ENCODE measurements at regions not wholly inside any gene's neighbourhood (a gene's known extent, or its start where the extent isn't known, plus 50 kb on each side); places are given as distances from the start of the nearest gene placed in this dataset.

GRCh38 chr19:28028881-28029444 lies 1184.0 kb downstream of the UQCRFS1 start:
- H3K27ac ChIP-seq (ENCODE audit: low read depth, low read length) = no peak overlapping the region
- no peaks in the 10 kb centered on the region for H3K4me1 ChIP-seq (ENCODE audit: insufficient read depth, low read length)
- no peaks in the 10 kb centered on the region for H3K36me3 ChIP-seq (ENCODE audit: insufficient read depth, low read length)
- no peak overlapping the region for H3K9ac ChIP-seq (ENCODE audit: low read depth, low read length)
- 86% methylated on average over 3 of the region's 3 CpGs for WGBS
- peaks cover 9% of the 10 kb centered on the region; the same call in 1 of the 2 replicates for H3K9me3 ChIP-seq (ENCODE audit: insufficient read depth, low read depth, low read length)
- H3K27me3 ChIP-seq (ENCODE audit: insufficient read depth, low read length) = no peaks in the 10 kb centered on the region
- no peak overlapping the region for H3K4me3 ChIP-seq (ENCODE audit: low read length)

GRCh38 chr19:28027116-28027515 lies 1185.8 kb downstream of the UQCRFS1 start:
- 91% methylated on average over 2 of the region's 2 CpGs for WGBS
- Histone ChIP-seq H3K27ac (ENCODE audit: low read depth, low read length) (no peak overlapping the region), H3K4me3 (ENCODE audit: low read length) (no peak overlapping the region), H3K9me3 (ENCODE audit: insufficient read depth, low read depth, low read length) (peaks cover 9% of the 10 kb centered on the region; the same call in 1 of the 2 replicates), H3K4me1 (ENCODE audit: insufficient read depth, low read length) (no peaks in the 10 kb centered on the region), H3K27me3 (ENCODE audit: insufficient read depth, low read length) (no peaks in the 10 kb centered on the region), H3K9ac (ENCODE audit: low read depth, low read length) (no peak overlapping the region), H3K36me3 (ENCODE audit: insufficient read depth, low read length) (no peaks in the 10 kb centered on the region)

DNA sequence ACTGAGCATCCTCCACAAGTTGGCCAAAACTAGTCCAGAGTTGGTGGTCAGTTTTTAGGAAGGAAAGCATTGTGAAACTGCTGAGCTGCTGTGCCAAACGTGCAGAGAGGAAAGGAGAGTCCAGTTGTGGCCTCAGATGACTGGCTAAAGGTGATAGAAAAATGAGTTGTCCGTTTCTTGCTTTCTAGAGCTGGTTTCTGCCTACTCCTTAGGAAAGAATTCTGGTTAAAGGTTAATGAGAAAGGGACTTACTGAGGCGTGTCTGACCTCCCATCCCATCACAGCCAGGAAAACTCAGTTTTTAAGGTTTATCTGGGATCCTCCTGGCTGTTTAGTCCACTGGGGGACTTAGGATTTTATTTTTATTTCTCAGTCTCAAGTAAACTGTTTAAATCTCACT lies 1186.3 kb downstream of the UQCRFS1 start:
- H3K36me3 ChIP-seq (ENCODE audit: insufficient read depth, low read length) = no peaks in the 10 kb centered on the region
- peaks cover 7% of the 10 kb centered on the region; the same call in 1 of the 2 replicates for H3K9me3 ChIP-seq (ENCODE audit: insufficient read depth, low read depth, low read length)
- no peak overlapping the region for H3K9ac ChIP-seq (ENCODE audit: low read depth, low read length)
- no peak overlapping the region for H3K27ac ChIP-seq (ENCODE audit: low read depth, low read length)
- no peaks in the 10 kb centered on the region for H3K4me1 ChIP-seq (ENCODE audit: insufficient read depth, low read length)
- no peaks in the 10 kb centered on the region for H3K27me3 ChIP-seq (ENCODE audit: insufficient read depth, low read length)
- WGBS = 59% methylated on average over 2 of the region's 3 CpGs
- no peak overlapping the region for H3K4me3 ChIP-seq (ENCODE audit: low read length)

GRCh38 chr19:28024920-28025319 lies 1188.0 kb downstream of the UQCRFS1 start:
- peaks cover 11% of the 10 kb centered on the region for H3K4me1 ChIP-seq (ENCODE audit: insufficient read depth, low read length)
- no peak overlapping the region for H3K27ac ChIP-seq (ENCODE audit: low read depth, low read length)
- H3K27me3 ChIP-seq (ENCODE audit: insufficient read depth, low read length) = no peaks in the 10 kb centered on the region
- H3K9me3 ChIP-seq (ENCODE audit: insufficient read depth, low read depth, low read length) = no peaks in the 10 kb centered on the region
- H3K4me3 ChIP-seq (ENCODE audit: low read length) = no peak overlapping the region
- 97% methylated on average over 3 of the region's 3 CpGs for WGBS
- H3K9ac ChIP-seq (ENCODE audit: low read depth, low read length) = no peak overlapping the region
- H3K36me3 ChIP-seq (ENCODE audit: insufficient read depth, low read length) = no peaks in the 10 kb centered on the region

DNA sequence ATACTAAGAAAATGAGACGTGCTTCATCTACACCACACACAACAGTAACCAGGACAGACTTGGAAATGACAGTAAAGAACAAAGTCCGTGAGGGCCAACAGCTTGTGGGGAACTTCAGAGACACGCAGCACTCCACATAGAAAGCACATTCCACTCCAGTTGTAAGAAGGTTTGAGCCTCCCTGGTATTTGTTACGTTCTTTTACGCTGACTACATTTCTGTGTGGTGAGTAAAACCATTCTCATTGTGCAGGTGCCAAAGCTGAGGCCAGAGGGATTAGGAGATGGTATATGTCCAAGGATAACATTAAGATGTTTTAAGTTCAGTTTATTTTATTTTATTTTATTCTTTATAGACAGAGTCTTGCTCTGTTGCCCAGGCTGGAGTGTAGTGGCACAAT lies 1189.9 kb downstream of the UQCRFS1 start:
- Histone ChIP-seq H3K9me3 (ENCODE audit: insufficient read depth, low read depth, low read length) (no peaks in the 10 kb centered on the region), H3K9ac (ENCODE audit: low read depth, low read length) (no peak overlapping the region), H3K4me3 (ENCODE audit: low read length) (no peak overlapping the region), H3K27ac (ENCODE audit: low read depth, low read length) (no peak overlapping the region), H3K4me1 (ENCODE audit: insufficient read depth, low read length) (peaks cover 12% of the 10 kb centered on the region), H3K36me3 (ENCODE audit: insufficient read depth, low read length) (no peaks in the 10 kb centered on the region), H3K27me3 (ENCODE audit: insufficient read depth, low read length) (no peaks in the 10 kb centered on the region)
- 97% methylated on average over 5 of the region's 5 CpGs for WGBS

GRCh38 chr19:28022506-28022905 lies 1190.4 kb downstream of the UQCRFS1 start:
- no peaks in the 10 kb centered on the region for H3K36me3 ChIP-seq (ENCODE audit: insufficient read depth, low read length)
- H3K9ac ChIP-seq (ENCODE audit: low read depth, low read length) = no peak overlapping the region
- no peaks in the 10 kb centered on the region for H3K9me3 ChIP-seq (ENCODE audit: insufficient read depth, low read depth, low read length)
- no peak overlapping the region for H3K27ac ChIP-seq (ENCODE audit: low read depth, low read length)
- H3K27me3 ChIP-seq (ENCODE audit: insufficient read depth, low read length) = no peaks in the 10 kb centered on the region
- WGBS = 90% methylated on average over 7 of the region's 7 CpGs
- H3K4me1 ChIP-seq (ENCODE audit: insufficient read depth, low read length) = peaks cover 12% of the 10 kb centered on the region
- H3K4me3 ChIP-seq (ENCODE audit: low read length) = no peak overlapping the region

- peaks cover 12% of the 10 kb centered on the region for H3K4me1 ChIP-seq (ENCODE audit: insufficient read depth, low read length)
- no peaks in the 10 kb centered on the region for H3K27me3 ChIP-seq (ENCODE audit: insufficient read depth, low read length)
- H3K27ac ChIP-seq (ENCODE audit: low read depth, low read length) = no peak overlapping the region
- no peak overlapping the region for H3K4me3 ChIP-seq (ENCODE audit: low read length)
- H3K9me3 ChIP-seq (ENCODE audit: insufficient read depth, low read depth, low read length) = no peaks in the 10 kb centered on the region
- WGBS = 91% methylated on average over 7 of the region's 8 CpGs
- H3K9ac ChIP-seq (ENCODE audit: low read depth, low read length) = no peak overlapping the region
- no peaks in the 10 kb centered on the region for H3K36me3 ChIP-seq (ENCODE audit: insufficient read depth, low read length)
Measured at GRCh38 chr19:28021259-28022185, 1191.4 kb downstream of the UQCRFS1 start.

DNA sequence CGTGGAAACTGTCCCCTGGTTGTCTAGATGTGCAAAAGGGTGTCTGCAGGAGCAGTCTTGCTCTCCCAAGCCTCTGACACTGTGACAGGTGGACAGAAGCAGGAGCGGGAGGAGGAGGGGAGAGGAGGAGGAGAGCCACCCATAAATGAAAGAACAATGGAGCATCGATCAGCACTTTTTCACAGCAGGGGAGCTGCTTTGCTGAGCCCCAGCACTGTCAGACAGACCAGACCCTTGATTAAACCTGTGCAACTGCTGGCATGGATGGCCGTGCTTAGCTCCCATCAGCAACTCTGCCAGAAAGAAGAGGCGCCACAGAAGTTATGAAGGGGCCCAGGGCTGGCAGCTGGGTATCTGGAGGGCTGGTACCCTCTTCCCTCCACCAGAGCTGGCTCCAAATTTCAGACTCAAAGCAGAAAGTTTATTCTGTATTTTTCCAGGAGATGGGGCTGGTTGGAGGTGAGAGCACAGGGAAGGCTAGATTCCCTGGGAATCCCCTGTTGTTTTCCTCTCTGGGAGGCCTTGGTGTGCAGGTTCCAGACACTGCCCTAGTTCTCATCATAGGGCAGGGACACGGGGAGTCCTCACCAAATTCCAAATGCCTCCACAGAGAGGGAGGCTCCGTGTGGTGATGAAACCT lies 1192.2 kb downstream of the UQCRFS1 start:
- H3K4me1 ChIP-seq (ENCODE audit: insufficient read depth, low read length) = peaks cover 12% of the 10 kb centered on the region
- H3K27ac ChIP-seq (ENCODE audit: low read depth, low read length) = no peak overlapping the region
- H3K9ac ChIP-seq (ENCODE audit: low read depth, low read length) = no peak overlapping the region
- WGBS = 64% methylated on average over 6 of the region's 7 CpGs
- no peaks in the 10 kb centered on the region for H3K27me3 ChIP-seq (ENCODE audit: insufficient read depth, low read length)
- H3K36me3 ChIP-seq (ENCODE audit: insufficient read depth, low read length) = no peaks in the 10 kb centered on the region
- H3K9me3 ChIP-seq (ENCODE audit: insufficient read depth, low read depth, low read length) = no peaks in the 10 kb centered on the region
- H3K4me3 ChIP-seq (ENCODE audit: low read length) = no peak overlapping the region

DNA sequence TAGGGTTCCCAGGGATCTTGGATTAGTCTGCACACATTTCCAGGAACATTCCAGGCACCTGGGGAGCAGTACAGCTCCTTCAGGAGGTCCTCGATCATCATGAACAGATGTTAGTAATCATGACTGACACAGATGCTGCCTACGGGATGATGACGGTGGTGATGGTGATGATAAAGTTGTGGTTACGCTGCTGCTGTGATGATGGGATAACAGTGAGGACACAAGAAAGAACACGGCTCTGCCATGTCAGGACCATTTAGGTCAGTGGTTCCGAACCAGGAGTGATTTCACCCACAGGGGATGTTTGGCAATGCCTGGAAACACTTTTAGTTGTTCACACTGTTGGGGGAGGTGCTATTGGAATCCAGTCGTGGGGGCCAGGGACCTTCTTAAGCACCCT lies 1193.0 kb downstream of the UQCRFS1 start:
- Histone ChIP-seq H3K36me3 (ENCODE audit: insufficient read depth, low read length) (no peaks in the 10 kb centered on the region), H3K9me3 (ENCODE audit: insufficient read depth, low read depth, low read length) (no peaks in the 10 kb centered on the region), H3K4me3 (ENCODE audit: low read length) (no peak overlapping the region), H3K9ac (ENCODE audit: low read depth, low read length) (no peak overlapping the region), H3K4me1 (ENCODE audit: insufficient read depth, low read length) (peaks cover 12% of the 10 kb centered on the region), H3K27ac (ENCODE audit: low read depth, low read length) (no peak overlapping the region), H3K27me3 (ENCODE audit: insufficient read depth, low read length) (no peaks in the 10 kb centered on the region)
- 90% methylated on average over 7 of the region's 7 CpGs for WGBS

- H3K27ac ChIP-seq (ENCODE audit: low read depth, low read length) = no peak overlapping the region
- 94% methylated on average over 7 of the region's 7 CpGs for WGBS
Measured at GRCh38 chr19:28019371-28019770, 1193.6 kb downstream of the UQCRFS1 start.

DNA sequence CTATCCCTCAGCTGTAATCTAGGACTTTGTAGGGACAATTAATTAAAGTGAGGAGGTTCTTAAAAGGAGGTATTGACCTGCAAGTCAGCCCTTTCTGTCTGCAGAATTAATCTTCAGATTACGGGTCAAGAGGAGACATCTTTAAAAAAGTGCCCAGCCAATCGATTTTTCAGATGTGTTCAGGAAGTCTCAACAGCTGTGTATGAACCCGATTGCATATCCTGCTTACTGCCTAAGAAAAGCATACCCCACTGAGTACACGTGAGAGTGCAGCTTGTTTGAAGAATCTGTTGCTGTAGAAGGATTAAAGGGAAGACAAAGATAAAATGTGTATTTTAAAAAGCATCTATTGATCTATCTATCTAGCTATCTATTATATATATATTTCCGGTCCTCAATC lies 1194.5 kb downstream of the UQCRFS1 start:
- no peaks in the 10 kb centered on the region for H3K27me3 ChIP-seq (ENCODE audit: insufficient read depth, low read length)
- H3K36me3 ChIP-seq (ENCODE audit: insufficient read depth, low read length) = no peaks in the 10 kb centered on the region
- H3K9me3 ChIP-seq (ENCODE audit: insufficient read depth, low read depth, low read length) = no peaks in the 10 kb centered on the region
- no peak overlapping the region for H3K9ac ChIP-seq (ENCODE audit: low read depth, low read length)
- no peak overlapping the region for H3K4me3 ChIP-seq (ENCODE audit: low read length)
- H3K4me1 ChIP-seq (ENCODE audit: insufficient read depth, low read length) = peaks cover 12% of the 10 kb centered on the region
- no peak overlapping the region for H3K27ac ChIP-seq (ENCODE audit: low read depth, low read length)
- WGBS = 94% methylated on average over 4 of the region's 5 CpGs

More at GRCh38 chr19:28019371-28019770, 1193.6 kb downstream of the UQCRFS1 start:
- Histone ChIP-seq H3K4me1 (ENCODE audit: insufficient read depth, low read length) (peaks cover 12% of the 10 kb centered on the region), H3K36me3 (ENCODE audit: insufficient read depth, low read length) (no peaks in the 10 kb centered on the region), H3K9ac (ENCODE audit: low read depth, low read length) (no peak overlapping the region), H3K9me3 (ENCODE audit: insufficient read depth, low read depth, low read length) (no peaks in the 10 kb centered on the region), H3K27me3 (ENCODE audit: insufficient read depth, low read length) (no peaks in the 10 kb centered on the region), H3K4me3 (ENCODE audit: low read length) (no peak overlapping the region)
